Globus pallidus (tissue), 1 donor: ENCODE measurements at regions not wholly inside any gene's neighbourhood (a gene's known extent, or its start where the extent isn't known, plus 50 kb on each side); places are given as distances from the start of the nearest gene placed in this dataset.
"Not testable (repeated sequence)": the region's sequence is repeated elsewhere in the genome, so short reads cannot be mapped to it uniquely, and the experiment has no call there.

Experiments
- DNase-seq: peaks from one replicate; pipeline ENCODE4 v3.0.0-alpha.2; 2015; ENCODE audit warnings: low spot score

GRCh38 chr12:13924286-13924685 is 57.1 kb downstream of the GRIN2B start:
- DNase-seq = no peak

GRCh38 chr12:13918897-13919296 is 62.5 kb downstream of the GRIN2B start:
- no peak for DNase-seq

DNA sequence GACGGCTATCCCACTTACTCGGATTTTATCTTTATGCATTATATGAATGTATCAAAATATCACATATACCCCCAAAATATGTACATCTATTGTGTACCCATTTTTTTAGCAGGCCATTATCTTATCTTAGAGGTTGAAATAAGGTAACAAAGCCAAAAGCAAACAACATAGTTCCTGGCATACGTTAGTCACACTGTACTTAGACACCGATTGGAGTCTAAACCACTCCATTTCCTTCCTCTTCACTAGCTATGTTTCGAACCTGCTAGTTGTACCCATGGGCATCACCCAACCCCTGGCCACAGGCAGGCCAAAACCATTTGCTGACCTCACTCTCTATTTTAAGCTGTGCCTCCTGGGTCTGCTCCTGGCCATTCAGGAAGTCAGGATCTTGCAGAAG is 66.3 kb downstream of the GRIN2B start:
- DNase-seq = no peak

GRCh38 chr12:13913371-13913770 is 68.0 kb downstream of the GRIN2B start:
- no peak for DNase-seq

- DNase-seq = no peak
These were observed 69.4 kb downstream of the GRIN2B start for GRCh38 chr12:13911756-13912554.

DNA sequence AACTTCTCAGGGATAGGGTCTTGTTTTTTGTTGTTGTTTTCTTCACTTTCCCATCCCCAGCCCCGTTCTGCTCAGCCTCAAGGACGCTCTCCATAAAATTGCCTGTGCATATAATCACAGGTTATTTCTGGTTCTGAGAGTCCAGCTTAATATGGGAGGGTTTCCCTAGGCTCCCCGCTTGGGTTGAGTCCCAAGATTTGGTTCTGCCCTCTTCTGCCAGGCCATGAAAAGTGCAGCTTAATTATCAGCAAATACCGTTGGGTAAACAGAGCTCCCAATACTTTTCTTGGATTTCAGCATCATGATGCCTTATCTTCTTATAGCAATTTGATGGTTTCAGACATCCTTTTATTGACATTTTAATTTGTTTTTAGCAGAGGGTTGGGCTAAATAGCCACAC is 75.6 kb downstream of the GRIN2B start:
- no peak for DNase-seq

DNA sequence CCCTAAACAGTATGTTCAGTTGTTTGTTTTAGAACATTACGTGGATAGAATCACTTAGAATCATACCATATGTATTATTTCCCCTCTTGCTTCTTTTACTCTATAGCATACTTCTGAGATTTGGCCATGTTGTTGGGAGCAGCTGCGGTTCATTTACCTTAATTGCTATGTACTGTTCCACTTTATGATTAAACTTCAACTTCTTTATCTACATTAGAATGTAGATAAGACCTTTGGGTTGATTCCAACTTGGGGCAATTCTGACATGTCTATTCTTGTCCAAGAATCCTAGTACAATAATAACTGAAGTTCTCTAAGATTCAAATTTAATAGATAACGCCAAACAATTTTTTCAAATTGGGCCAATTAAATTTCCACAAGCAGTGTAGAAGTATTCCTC is 80.7 kb downstream of the GRIN2B start:
- DNase-seq = no peak

DNA sequence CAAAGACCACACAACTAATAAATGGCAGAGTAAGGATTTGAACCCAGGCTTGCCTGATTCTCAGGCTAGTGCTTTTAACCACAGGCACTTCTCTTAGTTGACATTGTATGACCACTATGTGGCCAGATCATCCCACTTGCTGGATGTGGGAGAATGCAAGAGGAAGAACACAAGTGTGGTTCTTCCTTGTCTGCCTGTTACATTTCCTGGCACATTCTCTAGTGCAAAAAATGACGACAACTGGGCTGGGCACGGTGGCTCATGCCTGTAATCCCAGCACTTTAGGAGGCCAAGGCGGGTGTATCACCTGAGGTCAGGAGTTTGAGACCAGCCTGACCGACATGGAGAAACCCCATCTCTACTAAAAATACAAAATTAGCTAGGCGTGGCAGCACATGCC is 83.0 kb downstream of the GRIN2B start:
- DNase-seq = not testable (repeated sequence)

GRCh38 chr12:13897811-13898210 is 83.6 kb downstream of the GRIN2B start:
- DNase-seq = no peak

DNA sequence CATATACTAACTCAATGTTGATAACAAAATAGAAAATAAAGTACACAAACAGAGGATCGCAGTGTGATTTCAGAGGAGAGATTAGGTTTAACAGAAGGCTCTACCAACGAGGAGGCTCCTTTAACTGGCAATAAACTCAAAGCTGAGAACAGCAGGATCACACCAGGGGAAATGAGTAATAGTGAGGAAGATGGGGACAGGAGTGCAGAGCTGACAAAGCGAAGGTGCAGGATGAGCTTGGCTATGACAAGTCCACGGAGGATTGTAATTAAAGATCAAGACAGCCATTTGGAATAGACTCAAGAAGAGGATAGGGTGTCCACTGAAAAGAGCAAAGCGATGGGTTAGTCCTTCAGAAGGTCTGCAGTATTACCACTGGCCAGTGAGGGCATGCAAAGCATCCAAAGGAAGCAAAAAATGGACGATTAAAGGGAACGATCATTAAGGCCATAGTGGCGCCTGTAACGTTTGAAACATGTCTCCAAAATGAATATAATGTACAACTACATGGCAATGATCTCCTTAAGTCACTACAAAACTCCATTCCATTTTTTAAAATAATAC is 85.3 kb downstream of the GRIN2B start:
- DNase-seq = no peak

DNA sequence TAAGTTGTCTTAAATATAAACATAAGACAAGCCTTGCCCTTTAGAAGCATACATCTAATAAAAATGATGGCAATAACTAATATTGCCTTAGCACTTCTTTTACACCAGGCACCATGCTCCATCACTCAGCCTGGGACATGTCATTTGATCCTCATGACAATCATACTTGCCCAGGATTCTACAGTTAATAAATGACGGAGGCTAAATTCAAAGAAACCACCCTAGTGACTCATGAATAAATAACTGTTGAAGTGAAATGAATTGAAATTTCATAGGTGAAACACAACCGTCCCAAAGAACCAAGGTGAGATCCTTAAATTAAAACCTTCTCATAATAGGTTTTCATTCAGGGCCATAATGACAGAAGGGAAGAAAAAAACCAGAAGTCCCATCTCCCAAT is 89.5 kb downstream of the GRIN2B start:
- DNase-seq = no peak

DNA sequence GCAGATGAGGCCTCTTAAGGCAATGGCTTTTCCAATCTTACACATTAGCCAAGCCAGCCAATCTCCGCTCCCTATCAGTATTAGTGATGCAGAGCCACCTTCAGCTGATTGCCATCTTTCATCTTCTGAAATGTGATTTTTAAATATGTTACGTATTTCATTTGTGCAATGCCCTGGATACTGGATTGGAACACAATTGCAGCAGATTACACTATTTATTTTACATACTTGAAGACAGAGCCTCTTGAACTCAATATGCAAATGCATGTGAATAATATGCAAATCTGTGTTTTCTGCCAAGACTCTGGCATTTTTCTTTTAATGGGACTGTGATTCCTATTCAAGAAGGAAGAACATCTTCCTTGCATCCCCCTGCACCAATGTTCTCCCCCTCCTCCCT is 90.5 kb downstream of the GRIN2B start:
- DNase-seq = no peak

- DNase-seq = no peak
These were observed 93.5 kb downstream of the GRIN2B start for GRCh38 chr12:13887779-13888388.

DNA sequence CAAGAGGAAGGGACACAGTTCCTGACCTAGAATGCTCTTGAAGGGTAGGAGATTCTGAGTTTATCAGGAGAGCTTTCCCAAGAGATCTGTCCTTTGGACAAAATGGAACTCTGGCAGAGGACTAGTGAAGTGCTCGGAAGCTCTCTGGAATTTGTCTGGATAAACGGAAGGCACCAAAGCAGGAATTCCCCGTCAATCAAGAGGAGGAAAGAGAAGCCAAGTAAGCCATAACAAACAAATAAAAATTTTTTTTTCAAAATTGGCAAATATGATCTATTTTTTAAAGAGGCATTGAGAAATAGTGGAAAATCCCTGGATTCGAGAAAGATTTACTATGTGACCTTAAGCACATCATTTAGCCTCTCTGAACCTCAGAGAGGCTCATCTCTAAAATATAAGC is 99.2 kb downstream of the GRIN2B start:
- DNase-seq = no peak

DNA sequence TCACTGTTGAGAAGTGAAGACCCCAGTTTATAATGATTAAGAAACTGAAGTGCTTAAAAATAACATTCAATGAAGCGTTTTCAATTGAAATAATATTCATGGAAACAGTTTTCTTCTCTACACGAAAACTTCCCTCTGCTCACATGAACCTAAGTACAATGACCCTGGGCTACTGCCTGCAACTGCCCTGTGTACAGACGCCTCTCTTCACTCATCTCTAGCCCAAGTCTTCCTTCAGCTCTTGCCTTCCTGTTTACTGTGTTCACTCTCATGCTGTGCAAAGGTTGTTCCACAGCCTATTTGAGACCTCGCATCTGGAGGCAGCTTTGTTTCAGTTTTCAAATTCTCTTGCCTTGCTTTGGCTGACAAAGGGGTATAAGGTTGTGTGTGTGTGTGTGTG is 100.8 kb downstream of the GRIN2B start:
- no peak for DNase-seq

GRCh38 chr12:13875744-13876143 is 105.7 kb downstream of the GRIN2B start:
- DNase-seq = no peak

DNA sequence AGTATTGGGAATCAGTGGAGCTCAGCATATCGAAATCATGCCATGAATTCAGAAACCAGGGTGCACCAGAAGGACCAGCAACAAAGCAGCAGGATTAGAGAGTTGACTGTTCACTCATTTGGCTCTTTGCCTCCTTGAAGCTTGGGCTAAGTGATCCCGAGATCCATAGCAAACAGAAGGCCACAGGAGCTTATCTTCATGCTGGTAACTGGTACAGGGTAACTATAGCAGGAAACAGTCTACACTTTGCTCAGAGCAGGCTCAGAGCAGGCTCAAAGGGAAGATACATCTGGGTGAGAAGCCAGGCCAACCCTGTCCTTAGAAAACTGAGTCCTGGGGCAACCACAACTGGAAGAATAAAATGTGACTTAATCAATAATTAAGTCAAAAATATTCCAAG is 111.1 kb downstream of the GRIN2B start:
- DNase-seq = no peak

DNA sequence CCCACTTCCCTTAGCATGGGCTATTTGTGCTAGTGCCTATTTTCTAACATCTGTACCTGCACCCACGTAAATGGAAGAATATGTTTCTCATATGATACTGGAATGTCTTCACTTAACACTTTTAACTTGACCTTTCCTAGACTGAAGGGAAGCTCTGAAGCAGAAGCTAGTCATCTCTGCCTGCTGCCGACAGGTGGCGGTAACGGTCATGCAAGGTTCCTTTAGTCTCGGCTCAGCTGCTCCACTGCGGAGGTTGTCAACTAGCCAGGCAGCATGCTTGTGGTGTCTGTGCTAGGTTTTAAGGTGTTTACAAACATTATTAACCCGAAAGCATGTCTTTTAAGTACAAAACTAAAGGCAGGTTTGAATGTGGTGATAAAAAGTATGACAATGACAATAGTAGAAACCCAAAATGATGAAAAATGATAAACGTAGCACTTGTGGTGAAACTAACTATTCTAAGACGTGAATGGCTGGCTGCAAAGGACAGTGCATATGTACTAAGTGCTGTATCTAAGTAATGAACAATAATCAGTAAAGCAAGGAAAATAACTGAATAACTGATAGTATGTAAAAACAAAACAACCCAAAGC is 117.2 kb downstream of the GRIN2B start:
- peak; percentile 72 for DNase-seq

DNA sequence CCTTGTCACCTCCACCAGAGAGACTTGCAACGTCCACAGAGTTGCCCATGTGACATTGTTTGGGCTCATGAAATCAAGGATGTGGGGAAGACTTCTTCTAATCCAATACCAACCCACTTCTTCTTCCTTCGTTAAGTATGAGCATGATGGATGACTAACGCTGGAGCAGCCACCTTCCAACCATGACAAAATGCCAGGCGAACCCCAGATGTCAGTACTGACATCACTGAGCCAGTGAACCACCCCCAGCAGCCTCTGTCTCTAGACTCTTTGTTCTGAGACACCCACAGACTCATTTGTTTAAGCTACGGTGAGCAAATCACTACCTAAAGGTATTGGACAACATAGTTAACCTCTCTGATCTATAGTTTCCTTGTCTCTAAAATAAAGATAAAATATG is 123.7 kb downstream of the GRIN2B start:
- DNase-seq = no peak

GRCh38 chr12:13853471-13853870 is 127.9 kb downstream of the GRIN2B start:
- DNase-seq = no peak

DNA sequence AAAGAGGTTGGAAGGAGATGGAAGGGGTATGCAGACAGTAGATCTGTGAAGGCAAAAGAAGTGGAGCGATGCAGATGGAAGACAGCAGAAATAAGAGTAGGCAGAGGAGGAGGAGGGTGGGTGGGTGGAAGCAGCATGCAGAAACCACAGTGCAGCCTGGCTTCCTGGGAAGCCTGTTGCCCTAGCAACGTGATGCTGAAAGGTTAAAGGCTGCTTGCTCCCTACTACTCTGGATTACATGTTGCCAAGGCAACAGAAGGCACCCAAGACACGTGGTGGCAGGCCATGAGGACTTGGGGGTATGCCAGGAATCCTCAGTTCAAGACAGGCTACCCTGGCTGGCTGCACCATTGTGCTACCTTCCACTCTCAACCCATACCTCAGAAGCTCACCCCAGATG is 129.6 kb downstream of the GRIN2B start:
- no peak for DNase-seq

GRCh38 chr12:13849456-13849855 is 131.9 kb downstream of the GRIN2B start:
- DNase-seq = no peak

GRCh38 chr12:13843841-13844240 is 137.6 kb downstream of the GRIN2B start:
- DNase-seq = no peak
